Activated naive CD8-positive, alpha-beta T cell treated with anti-CD3 and anti-CD28 coated beads, Interleukin-2, amount 50 U/mL, for 24 hours (primary cell): ENCODE measurements at regions not wholly inside any gene's neighbourhood (a gene's known extent, or its start where the extent isn't known, plus 50 kb on each side); places are given as distances from the start of the nearest gene placed in this dataset.
"Not testable (repeated sequence)": the region's sequence is repeated elsewhere in the genome, so short reads cannot be mapped to it uniquely, and the experiment has no call there.

Experiments
- ATAC-seq: fragments of 150-1000 bp; cut with Tn5 transposase; one replicate; pipeline ENCODE4 v1.10.0; 2021
- DNase-seq: peaks from one replicate; pipeline ENCODE4 v3.0.0; 2021
- H3K27ac Mint-ChIP-seq: one replicate; pipeline ENCODE4 v1.8.0; 2021; ENCODE audit warnings: mild to moderate bottlenecking, mixed read lengths
- H3K27me3 Mint-ChIP-seq: one replicate; pipeline ENCODE4 v1.8.0; 2021; ENCODE audit warnings: mixed read lengths
- H3K36me3 Mint-ChIP-seq: one replicate; pipeline ENCODE4 v1.8.0; 2021; ENCODE audit warnings: low read depth, mixed read lengths
- H3K4me1 Mint-ChIP-seq: one replicate; pipeline ENCODE4 v1.8.0; 2021; ENCODE audit warnings: mixed read lengths
- H3K4me3 Mint-ChIP-seq: one replicate; pipeline ENCODE4 v1.8.0; 2021; ENCODE audit warnings: mild to moderate bottlenecking, moderate library complexity, mixed read lengths
- H3K9me3 Mint-ChIP-seq: one replicate; pipeline ENCODE4 v1.8.0; 2021; ENCODE audit warnings: mixed read lengths

- not testable (repeated sequence) for DNase-seq, H3K27me3 Mint-ChIP-seq, H3K9me3 Mint-ChIP-seq, H3K36me3 Mint-ChIP-seq, H3K27ac Mint-ChIP-seq, ATAC-seq, H3K4me3 Mint-ChIP-seq
- H3K4me1 Mint-ChIP-seq: peaks cover 17% of the 10 kb centered on the region
These were observed 79.3 kb upstream of the GRIN2A start for GRCh38 chr16:10261526-10261925.

- H3K36me3 Mint-ChIP-seq: no peaks in the 10 kb centered on the region
- ATAC-seq (no peak), DNase-seq (no peak)
- no peak overlapping the region for H3K4me3 Mint-ChIP-seq
- no peak overlapping the region for H3K27ac Mint-ChIP-seq
- H3K27me3 Mint-ChIP-seq: no peaks in the 10 kb centered on the region
- H3K9me3 Mint-ChIP-seq: no peaks in the 10 kb centered on the region
- peaks cover 18% of the 10 kb centered on the region for H3K4me1 Mint-ChIP-seq
These were observed 80.3 kb upstream of the GRIN2A start for GRCh38 chr16:10262377-10263132.

- Mint-ChIP-seq H3K36me3 (no peaks in the 10 kb centered on the region), H3K27ac (no peak overlapping the region)
These were observed 83.8 kb upstream of the GRIN2A start for GRCh38 chr16:10265770-10266615.

GRCh38 chr16:10266809-10267208 lies 84.6 kb upstream of the GRIN2A start:
- DNase-seq: peak; percentile 23
- no peak overlapping the region for H3K4me3 Mint-ChIP-seq
- no peaks in the 10 kb centered on the region for H3K27me3 Mint-ChIP-seq
- peak overlapping the region; percentile 20 for H3K27ac Mint-ChIP-seq
- H3K9me3 Mint-ChIP-seq: peaks cover 6% of the 10 kb centered on the region
- peaks cover 15% of the 10 kb centered on the region for H3K4me1 Mint-ChIP-seq
- ATAC-seq: peak; percentile 100
- no peaks in the 10 kb centered on the region for H3K36me3 Mint-ChIP-seq

More at GRCh38 chr16:10265770-10266615, 83.8 kb upstream of the GRIN2A start:
- Mint-ChIP-seq H3K9me3 (peaks cover 5% of the 10 kb centered on the region), H3K4me3 (no peak overlapping the region), H3K27me3 (no peaks in the 10 kb centered on the region), H3K4me1 (peaks cover 15% of the 10 kb centered on the region)
- ATAC-seq (no peak), DNase-seq (no peak)

GRCh38 chr16:10269632-10270031 lies 87.4 kb upstream of the GRIN2A start:
- no peak for DNase-seq
- Mint-ChIP-seq H3K36me3 (no peaks in the 10 kb centered on the region), H3K27ac (no peak overlapping the region), H3K4me3 (no peak overlapping the region), H3K27me3 (no peaks in the 10 kb centered on the region), H3K9me3 (peaks cover 8% of the 10 kb centered on the region), H3K4me1 (peaks cover 15% of the 10 kb centered on the region)
- ATAC-seq: no peak

GRCh38 chr16:10272250-10272854 lies 90.1 kb upstream of the GRIN2A start:
- not testable (repeated sequence) for H3K9me3 Mint-ChIP-seq, H3K4me3 Mint-ChIP-seq, H3K27ac Mint-ChIP-seq, ATAC-seq, H3K27me3 Mint-ChIP-seq, H3K36me3 Mint-ChIP-seq, DNase-seq
- peaks cover 12% of the 10 kb centered on the region for H3K4me1 Mint-ChIP-seq

GRCh38 chr16:10275214-10275996 lies 93.2 kb upstream of the GRIN2A start:
- H3K27ac Mint-ChIP-seq: peak overlapping the region; percentile 15
- not testable (repeated sequence) for ATAC-seq, H3K27me3 Mint-ChIP-seq, H3K9me3 Mint-ChIP-seq, DNase-seq, H3K36me3 Mint-ChIP-seq, H3K4me3 Mint-ChIP-seq
- H3K4me1 Mint-ChIP-seq: peaks cover 12% of the 10 kb centered on the region

GRCh38 chr16:10277597-10277996 lies 95.4 kb upstream of the GRIN2A start:
- no peak for DNase-seq
- Mint-ChIP-seq H3K9me3 (peaks cover 7% of the 10 kb centered on the region), H3K4me1 (peaks cover 12% of the 10 kb centered on the region), H3K4me3 (no peak overlapping the region), H3K27ac (no peak overlapping the region), H3K27me3 (no peaks in the 10 kb centered on the region), H3K36me3 (no peaks in the 10 kb centered on the region)
- ATAC-seq: no peak

GRCh38 chr16:10280262-10281170 lies 98.3 kb upstream of the GRIN2A start:
- Mint-ChIP-seq H3K9me3 (peaks cover 7% of the 10 kb centered on the region), H3K4me3 (no peak overlapping the region), H3K27ac (no peak overlapping the region), H3K4me1 (peaks cover 6% of the 10 kb centered on the region), H3K27me3 (no peaks in the 10 kb centered on the region), H3K36me3 (no peaks in the 10 kb centered on the region)
- DNase-seq (no peak), ATAC-seq (no peak)

GRCh38 chr16:10282367-10282766 lies 100.1 kb upstream of the GRIN2A start:
- Mint-ChIP-seq H3K27me3 (no peaks in the 10 kb centered on the region), H3K36me3 (no peaks in the 10 kb centered on the region), H3K27ac (no peak overlapping the region), H3K4me1 (no peaks in the 10 kb centered on the region), H3K4me3 (no peak overlapping the region), H3K9me3 (peaks cover 7% of the 10 kb centered on the region)
- ATAC-seq: no peak
- no peak for DNase-seq

- not testable (repeated sequence) for H3K27ac Mint-ChIP-seq
These were observed 101.0 kb upstream of the GRIN2A start for GRCh38 chr16:10283246-10283645.

GRCh38 chr16:10290467-10291105 lies 95.3 kb upstream of the ATF7IP2 start:
- not testable (repeated sequence) for DNase-seq, H3K27me3 Mint-ChIP-seq

More at GRCh38 chr16:10283246-10283645, 101.0 kb upstream of the GRIN2A start:
- not testable (repeated sequence) for H3K4me3 Mint-ChIP-seq, ATAC-seq, H3K27me3 Mint-ChIP-seq, H3K9me3 Mint-ChIP-seq, DNase-seq, H3K4me1 Mint-ChIP-seq, H3K36me3 Mint-ChIP-seq

GRCh38 chr16:10292197-10292596 lies 93.7 kb upstream of the ATF7IP2 start:
- H3K9me3 Mint-ChIP-seq: peaks cover 23% of the 10 kb centered on the region
- not testable (repeated sequence) for H3K27ac Mint-ChIP-seq, H3K36me3 Mint-ChIP-seq, DNase-seq, ATAC-seq, H3K4me3 Mint-ChIP-seq, H3K4me1 Mint-ChIP-seq, H3K27me3 Mint-ChIP-seq

More at GRCh38 chr16:10290467-10291105, 95.3 kb upstream of the ATF7IP2 start:
- not testable (repeated sequence) for H3K36me3 Mint-ChIP-seq, H3K4me3 Mint-ChIP-seq, ATAC-seq, H3K27ac Mint-ChIP-seq, H3K4me1 Mint-ChIP-seq
- peaks cover 23% of the 10 kb centered on the region for H3K9me3 Mint-ChIP-seq
